ENCODE measurements at regions not wholly inside any gene's neighbourhood (a gene's known extent, or its start where the extent isn't known, plus 50 kb on each side); places are given as distances from the start of the nearest gene placed in this dataset.
"Not testable (repeated sequence)": the region's sequence is repeated elsewhere in the genome, so short reads cannot be mapped to it uniquely, and the experiment has no call there.

DNA sequence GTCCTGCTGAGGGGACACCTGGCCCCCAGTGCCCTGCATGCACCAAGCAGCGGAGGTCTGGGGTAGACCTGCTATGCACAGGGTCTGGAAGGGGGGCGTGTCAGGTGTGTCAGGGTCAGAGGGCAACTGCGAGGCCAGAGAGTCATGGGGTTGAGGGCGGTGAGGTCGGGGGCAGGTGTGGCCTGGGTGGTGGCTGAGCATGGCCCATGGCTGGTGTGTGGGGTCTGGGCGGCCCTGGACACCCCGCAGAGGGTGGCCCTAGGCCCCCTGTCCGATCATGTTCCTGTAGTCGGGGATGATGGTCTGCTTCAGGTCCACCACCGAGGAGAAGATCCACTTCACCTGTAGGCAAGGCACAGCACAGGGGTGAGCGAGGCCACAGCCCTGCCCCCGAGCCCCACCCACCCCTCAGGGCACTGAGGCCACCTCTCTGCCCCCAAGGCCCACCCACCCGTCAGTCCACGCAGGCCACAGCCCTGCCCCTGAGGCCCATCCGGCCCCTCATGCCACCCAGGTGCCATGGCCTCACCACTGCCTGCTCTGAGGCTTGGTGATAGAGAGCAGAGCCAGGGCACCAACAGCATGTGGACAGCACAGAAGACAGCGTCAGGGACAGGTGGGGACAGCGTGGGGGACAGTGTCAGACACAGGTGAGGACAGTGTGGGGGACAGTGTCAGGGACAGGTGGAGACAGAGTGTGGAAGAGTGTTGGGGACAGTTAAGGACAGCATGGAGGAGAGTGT is 211.3 kb downstream of the TMEM121 start:
- Histone ChIP-seq H3K9ac (ENCODE audit: low read depth in 1 of 2, low read length in 2 of 2) (no peak overlapping the region), H3K4me3 (ENCODE audit: low read length in 2 of 2) (no peak overlapping the region), H3K27me3 (ENCODE audit: control insufficient read depth in 2 of 2, insufficient read depth in 2 of 2, low read length in 2 of 2) (no peaks in the 10 kb centered on the region), H3K27ac (ENCODE audit: low read depth in 2 of 2, low read length in 2 of 2) (no peak overlapping the region), H3K36me3 (ENCODE audit: control insufficient read depth in 2 of 2, insufficient read depth in 2 of 2, low read length in 2 of 2) (no peaks in the 10 kb centered on the region), H3K4me1 (ENCODE audit: control insufficient read depth in 2 of 2, insufficient read depth in 2 of 2, low read length in 2 of 2) (no peaks in the 10 kb centered on the region), H3K9me3 (ENCODE audit: control insufficient read depth in 2 of 2, low read length in 2 of 2) (no peaks in the 10 kb centered on the region)

DNA sequence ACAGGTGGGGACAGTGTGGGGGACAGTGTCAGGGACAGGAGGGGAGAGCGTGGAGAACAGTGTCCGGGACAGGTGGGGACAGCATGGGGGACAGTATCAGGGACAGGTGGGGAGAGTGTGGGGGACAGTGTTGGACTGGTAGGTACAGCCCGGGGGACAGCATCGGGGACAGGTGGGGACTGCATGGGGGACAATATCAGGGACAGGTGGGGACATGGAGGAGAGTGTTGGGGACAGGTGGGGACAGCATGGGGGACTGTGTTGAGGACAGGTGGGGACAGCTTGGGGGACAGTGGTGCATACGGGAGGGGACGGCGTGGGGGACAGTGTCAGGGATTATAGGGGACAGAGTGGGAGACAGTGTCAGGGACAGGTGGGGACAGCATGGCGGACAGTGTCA is 212.3 kb downstream of the TMEM121 start:
- no peaks in the 10 kb centered on the region for H3K4me1 ChIP-seq (ENCODE audit: control insufficient read depth in 2 of 2, insufficient read depth in 2 of 2, low read length in 2 of 2)
- no peaks in the 10 kb centered on the region for H3K27me3 ChIP-seq (ENCODE audit: control insufficient read depth in 2 of 2, insufficient read depth in 2 of 2, low read length in 2 of 2)
- no peak overlapping the region for H3K4me3 ChIP-seq (ENCODE audit: low read length in 2 of 2)
- H3K9me3 ChIP-seq (ENCODE audit: control insufficient read depth in 2 of 2, low read length in 2 of 2): no peaks in the 10 kb centered on the region
- H3K36me3 ChIP-seq (ENCODE audit: control insufficient read depth in 2 of 2, insufficient read depth in 2 of 2, low read length in 2 of 2): no peaks in the 10 kb centered on the region
- no peak overlapping the region for H3K9ac ChIP-seq (ENCODE audit: low read depth in 1 of 2, low read length in 2 of 2)
- no peak overlapping the region for H3K27ac ChIP-seq (ENCODE audit: low read depth in 2 of 2, low read length in 2 of 2)

GRCh38 chr14:105739331-105740102 is 213.1 kb downstream of the TMEM121 start:
- Histone ChIP-seq H3K4me3 (ENCODE audit: low read length in 2 of 2) (no peak overlapping the region), H3K9me3 (ENCODE audit: control insufficient read depth in 2 of 2, low read length in 2 of 2) (no peaks in the 10 kb centered on the region), H3K9ac (ENCODE audit: low read depth in 1 of 2, low read length in 2 of 2) (no peak overlapping the region), H3K27me3 (ENCODE audit: control insufficient read depth in 2 of 2, insufficient read depth in 2 of 2, low read length in 2 of 2) (no peaks in the 10 kb centered on the region), H3K27ac (ENCODE audit: low read depth in 2 of 2, low read length in 2 of 2) (no peak overlapping the region), H3K4me1 (ENCODE audit: control insufficient read depth in 2 of 2, insufficient read depth in 2 of 2, low read length in 2 of 2) (no peaks in the 10 kb centered on the region), H3K36me3 (ENCODE audit: control insufficient read depth in 2 of 2, insufficient read depth in 2 of 2, low read length in 2 of 2) (no peaks in the 10 kb centered on the region)

DNA sequence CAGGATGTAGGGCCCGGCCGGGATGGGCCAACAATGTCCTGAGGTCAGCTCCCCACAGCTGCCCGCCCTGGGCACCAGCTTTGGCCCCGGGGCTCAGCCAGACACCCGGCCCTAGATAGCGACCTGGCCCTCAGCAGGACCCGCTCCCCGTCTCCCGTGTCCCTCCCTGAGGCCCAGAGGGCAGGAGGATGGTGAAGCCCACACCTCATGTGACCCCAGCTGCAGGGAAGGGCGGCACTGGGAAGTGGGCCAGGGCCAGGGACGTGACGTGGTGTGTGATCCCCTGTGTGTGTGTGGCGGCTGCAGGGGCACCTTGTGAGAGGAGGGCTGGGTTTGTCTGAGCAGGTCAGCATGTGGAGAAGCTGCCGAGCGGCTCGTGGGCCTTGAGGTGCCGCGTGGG is 213.9 kb downstream of the TMEM121 start:
- H3K36me3 ChIP-seq (ENCODE audit: control insufficient read depth in 2 of 2, insufficient read depth in 2 of 2, low read length in 2 of 2); H3K9ac ChIP-seq (ENCODE audit: low read depth in 1 of 2, low read length in 2 of 2); H3K4me1 ChIP-seq (ENCODE audit: control insufficient read depth in 2 of 2, insufficient read depth in 2 of 2, low read length in 2 of 2); H3K4me3 ChIP-seq (ENCODE audit: low read length in 2 of 2); H3K27me3 ChIP-seq (ENCODE audit: control insufficient read depth in 2 of 2, insufficient read depth in 2 of 2, low read length in 2 of 2); H3K27ac ChIP-seq (ENCODE audit: low read depth in 2 of 2, low read length in 2 of 2); H3K9me3 ChIP-seq (ENCODE audit: control insufficient read depth in 2 of 2, low read length in 2 of 2): not testable (repeated sequence)

GRCh38 chr14:105740961-105741360 is 214.6 kb downstream of the TMEM121 start:
- not testable (repeated sequence) for H3K36me3 ChIP-seq (ENCODE audit: control insufficient read depth in 2 of 2, insufficient read depth in 2 of 2, low read length in 2 of 2); H3K9ac ChIP-seq (ENCODE audit: low read depth in 1 of 2, low read length in 2 of 2); H3K4me3 ChIP-seq (ENCODE audit: low read length in 2 of 2); H3K4me1 ChIP-seq (ENCODE audit: control insufficient read depth in 2 of 2, insufficient read depth in 2 of 2, low read length in 2 of 2); H3K9me3 ChIP-seq (ENCODE audit: control insufficient read depth in 2 of 2, low read length in 2 of 2); H3K27ac ChIP-seq (ENCODE audit: low read depth in 2 of 2, low read length in 2 of 2); H3K27me3 ChIP-seq (ENCODE audit: control insufficient read depth in 2 of 2, insufficient read depth in 2 of 2, low read length in 2 of 2)

DNA sequence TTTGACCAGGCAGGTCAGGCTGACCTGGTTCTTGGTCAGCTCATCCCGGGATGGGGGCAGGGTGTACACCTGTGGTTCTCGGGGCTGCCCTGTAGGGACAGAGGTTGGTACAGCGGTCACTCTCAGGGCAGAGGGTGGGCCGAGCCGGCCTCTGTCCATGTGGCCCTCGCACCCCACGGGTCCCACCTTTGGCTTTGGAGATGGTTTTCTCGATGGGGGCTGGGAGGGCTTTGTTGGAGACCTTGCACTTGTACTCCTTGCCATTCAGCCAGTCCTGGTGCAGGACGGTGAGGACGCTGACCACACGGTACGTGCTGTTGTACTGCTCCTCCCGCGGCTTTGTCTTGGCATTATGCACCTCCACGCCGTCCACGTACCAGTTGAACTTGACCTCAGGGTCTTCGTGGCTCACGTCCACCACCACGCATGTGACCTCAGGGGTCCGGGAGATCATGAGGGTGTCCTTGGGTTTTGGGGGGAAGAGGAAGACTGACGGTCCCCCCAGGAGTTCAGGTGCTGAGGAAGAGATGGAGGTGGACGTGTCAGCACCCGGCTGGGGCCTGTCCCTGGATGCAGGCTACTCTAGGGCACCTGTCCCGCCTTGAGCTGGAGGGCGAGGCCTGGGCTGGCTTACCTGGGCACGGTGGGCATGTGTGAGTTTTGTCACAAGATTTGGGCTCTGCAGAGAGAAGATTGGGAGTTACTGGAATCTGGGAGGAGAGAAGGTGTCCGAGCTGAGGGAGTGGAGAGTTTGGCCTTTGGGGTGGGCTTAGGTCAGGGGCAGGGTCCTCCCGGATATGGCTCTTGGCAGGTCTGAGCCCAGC is 215.5 kb downstream of the TMEM121 start:
- H3K9ac ChIP-seq (ENCODE audit: low read depth in 1 of 2, low read length in 2 of 2); H3K27ac ChIP-seq (ENCODE audit: low read depth in 2 of 2, low read length in 2 of 2); H3K4me3 ChIP-seq (ENCODE audit: low read length in 2 of 2); H3K36me3 ChIP-seq (ENCODE audit: control insufficient read depth in 2 of 2, insufficient read depth in 2 of 2, low read length in 2 of 2); H3K9me3 ChIP-seq (ENCODE audit: control insufficient read depth in 2 of 2, low read length in 2 of 2); H3K27me3 ChIP-seq (ENCODE audit: control insufficient read depth in 2 of 2, insufficient read depth in 2 of 2, low read length in 2 of 2); H3K4me1 ChIP-seq (ENCODE audit: control insufficient read depth in 2 of 2, insufficient read depth in 2 of 2, low read length in 2 of 2): not testable (repeated sequence)

DNA sequence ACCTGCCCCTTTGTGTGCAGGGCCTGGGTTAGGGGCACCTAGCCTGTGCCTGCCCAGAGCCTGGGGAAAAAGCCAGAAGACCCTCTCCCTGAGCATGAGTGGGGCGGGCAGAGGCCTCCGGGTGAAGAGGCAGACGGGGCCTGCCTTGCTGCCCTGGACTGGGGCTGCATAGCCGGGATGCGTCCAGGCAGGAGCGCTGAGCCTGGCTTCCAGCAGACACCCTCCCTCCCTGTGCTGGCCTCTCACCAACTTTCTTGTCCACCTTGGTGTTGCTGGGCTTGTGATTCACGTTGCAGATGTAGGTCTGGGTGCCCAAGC is 216.1 kb downstream of the TMEM121 start:
- H3K27ac ChIP-seq (ENCODE audit: low read depth in 2 of 2, low read length in 2 of 2): no peak overlapping the region
- no peaks in the 10 kb centered on the region for H3K9me3 ChIP-seq (ENCODE audit: control insufficient read depth in 2 of 2, low read length in 2 of 2)
- no peak overlapping the region for H3K9ac ChIP-seq (ENCODE audit: low read depth in 1 of 2, low read length in 2 of 2)

DNA sequence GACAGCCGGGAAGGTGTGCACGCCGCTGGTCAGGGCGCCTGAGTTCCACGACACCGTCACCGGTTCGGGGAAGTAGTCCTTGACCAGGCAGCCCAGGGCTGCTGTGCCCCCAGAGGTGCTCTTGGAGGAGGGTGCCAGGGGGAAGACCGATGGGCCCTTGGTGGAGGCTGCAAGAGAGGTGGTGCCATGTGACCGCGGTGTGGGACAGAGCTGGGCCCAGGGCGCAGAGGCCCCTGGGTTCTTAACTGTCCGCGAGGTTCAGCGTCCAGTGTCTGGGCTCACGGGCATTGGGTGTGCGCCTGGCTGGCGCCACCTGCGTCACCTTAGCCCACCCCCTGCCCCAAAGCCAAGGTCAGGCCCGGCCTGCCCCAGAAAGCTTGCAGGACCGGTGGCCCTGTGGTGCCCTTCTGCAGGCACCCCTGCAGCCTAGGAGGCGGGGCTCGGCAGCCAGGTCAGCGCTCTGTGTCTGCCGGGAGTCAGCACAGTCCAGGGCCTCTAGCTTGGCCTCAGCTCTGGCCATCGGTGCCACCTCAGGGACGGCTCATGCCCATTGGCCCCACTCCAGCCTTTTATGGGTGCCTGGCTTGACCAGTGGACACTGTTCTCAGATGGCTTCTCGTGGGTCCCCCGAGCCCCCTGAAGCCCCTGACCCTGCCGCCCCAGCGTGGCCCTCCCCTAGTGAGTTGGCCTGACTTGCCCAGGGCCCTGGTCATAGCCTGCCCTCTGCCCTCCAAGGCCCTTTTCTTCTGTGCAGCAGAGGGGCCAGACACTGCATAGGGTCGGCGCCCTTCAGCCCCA is 216.7 kb downstream of the TMEM121 start:
- not testable (repeated sequence) for H3K27ac ChIP-seq (ENCODE audit: low read depth in 2 of 2, low read length in 2 of 2); H3K36me3 ChIP-seq (ENCODE audit: control insufficient read depth in 2 of 2, insufficient read depth in 2 of 2, low read length in 2 of 2); H3K9ac ChIP-seq (ENCODE audit: low read depth in 1 of 2, low read length in 2 of 2); H3K4me1 ChIP-seq (ENCODE audit: control insufficient read depth in 2 of 2, insufficient read depth in 2 of 2, low read length in 2 of 2); H3K9me3 ChIP-seq (ENCODE audit: control insufficient read depth in 2 of 2, low read length in 2 of 2); H3K27me3 ChIP-seq (ENCODE audit: control insufficient read depth in 2 of 2, insufficient read depth in 2 of 2, low read length in 2 of 2); H3K4me3 ChIP-seq (ENCODE audit: low read length in 2 of 2)

More for the DNA sequence above, 216.1 kb downstream of the TMEM121 start:
- no peak overlapping the region for H3K4me3 ChIP-seq (ENCODE audit: low read length in 2 of 2)
- no peaks in the 10 kb centered on the region for H3K4me1 ChIP-seq (ENCODE audit: control insufficient read depth in 2 of 2, insufficient read depth in 2 of 2, low read length in 2 of 2)
- no peaks in the 10 kb centered on the region for H3K36me3 ChIP-seq (ENCODE audit: control insufficient read depth in 2 of 2, insufficient read depth in 2 of 2, low read length in 2 of 2)
- no peaks in the 10 kb centered on the region for H3K27me3 ChIP-seq (ENCODE audit: control insufficient read depth in 2 of 2, insufficient read depth in 2 of 2, low read length in 2 of 2)

DNA sequence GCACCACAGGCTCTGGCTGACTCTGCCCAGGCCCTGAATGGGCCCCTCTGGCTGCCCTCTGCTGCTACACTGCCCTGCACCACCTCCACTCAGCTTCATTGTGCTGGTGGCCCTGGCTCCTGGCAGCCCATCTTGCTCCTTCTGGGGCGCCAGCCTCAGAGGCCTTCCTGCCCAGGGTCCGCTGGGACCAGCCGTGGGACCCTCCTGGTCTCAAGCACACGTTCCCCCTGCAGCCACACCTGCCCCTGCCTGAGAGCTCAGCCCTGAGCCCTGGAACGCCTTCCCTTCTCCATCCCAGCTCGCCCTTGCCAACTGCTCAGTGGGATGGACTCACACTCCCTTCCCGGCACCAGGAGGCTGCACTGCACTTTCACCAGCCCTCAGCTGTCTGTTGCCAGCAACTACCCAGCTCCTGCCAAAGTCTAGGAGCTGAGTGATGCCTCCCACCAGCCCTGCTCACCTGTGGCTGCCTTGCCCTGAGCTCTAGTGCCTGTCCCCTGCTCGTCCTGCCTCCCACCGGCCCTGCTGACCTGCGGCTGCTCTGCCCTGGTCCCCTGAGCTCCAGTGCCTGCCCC is 217.9 kb downstream of the TMEM121 start:
- H3K4me3 ChIP-seq (ENCODE audit: low read length in 2 of 2); H3K9ac ChIP-seq (ENCODE audit: low read depth in 1 of 2, low read length in 2 of 2); H3K36me3 ChIP-seq (ENCODE audit: control insufficient read depth in 2 of 2, insufficient read depth in 2 of 2, low read length in 2 of 2); H3K27ac ChIP-seq (ENCODE audit: low read depth in 2 of 2, low read length in 2 of 2); H3K4me1 ChIP-seq (ENCODE audit: control insufficient read depth in 2 of 2, insufficient read depth in 2 of 2, low read length in 2 of 2); H3K27me3 ChIP-seq (ENCODE audit: control insufficient read depth in 2 of 2, insufficient read depth in 2 of 2, low read length in 2 of 2); H3K9me3 ChIP-seq (ENCODE audit: control insufficient read depth in 2 of 2, low read length in 2 of 2): not testable (repeated sequence)
